Stimulated activated CD4-positive, alpha-beta T cell treated with anti-CD3 and anti-CD28 coated beads, Interleukin-15, amount 100 ng/mL, for 24 hours (primary cell): ENCODE measurements at regions not wholly inside any gene's neighbourhood (a gene's known extent, or its start where the extent isn't known, plus 50 kb on each side); places are given as distances from the start of the nearest gene placed in this dataset.
A peak's percentile ranks its signal among the peaks of the same experiment; 100 is the strongest.
"Not testable (repeated sequence)": the region's sequence is repeated elsewhere in the genome, so short reads cannot be mapped to it uniquely, and the experiment has no call there.

Experiments used
- DNase-seq: peaks from one replicate; pipeline ENCODE4 v3.0.0-alpha.2; 2020

DNA sequence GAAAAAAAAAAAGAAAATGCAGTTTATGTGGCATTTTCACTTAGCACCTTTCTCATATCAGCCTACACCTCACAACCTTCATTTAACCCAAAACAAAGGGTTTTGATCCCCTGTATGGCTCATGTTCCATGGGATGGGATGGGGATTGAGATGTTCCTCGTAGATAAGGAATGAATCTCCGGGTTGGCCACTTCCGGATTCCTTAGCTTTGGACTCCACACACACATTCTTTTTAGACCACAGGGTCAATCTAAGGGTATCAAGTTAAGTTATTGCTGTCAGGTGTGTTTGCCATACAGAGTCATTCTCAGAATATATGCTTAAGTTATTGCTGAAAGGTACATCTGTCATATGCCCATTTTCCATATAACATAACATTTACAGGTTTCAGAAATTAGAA, 301.4 kb upstream of the TGFBR2 start:
- DNase-seq: no peak

GRCh38 chr3:30306896-30307295, 299.5 kb upstream of the TGFBR2 start:
- DNase-seq: no peak

GRCh38 chr3:30307372-30307950, 298.9 kb upstream of the TGFBR2 start:
- DNase-seq: no peak

- no peak for DNase-seq
Measured at GRCh38 chr3:30308131-30308530, 298.3 kb upstream of the TGFBR2 start.

DNA sequence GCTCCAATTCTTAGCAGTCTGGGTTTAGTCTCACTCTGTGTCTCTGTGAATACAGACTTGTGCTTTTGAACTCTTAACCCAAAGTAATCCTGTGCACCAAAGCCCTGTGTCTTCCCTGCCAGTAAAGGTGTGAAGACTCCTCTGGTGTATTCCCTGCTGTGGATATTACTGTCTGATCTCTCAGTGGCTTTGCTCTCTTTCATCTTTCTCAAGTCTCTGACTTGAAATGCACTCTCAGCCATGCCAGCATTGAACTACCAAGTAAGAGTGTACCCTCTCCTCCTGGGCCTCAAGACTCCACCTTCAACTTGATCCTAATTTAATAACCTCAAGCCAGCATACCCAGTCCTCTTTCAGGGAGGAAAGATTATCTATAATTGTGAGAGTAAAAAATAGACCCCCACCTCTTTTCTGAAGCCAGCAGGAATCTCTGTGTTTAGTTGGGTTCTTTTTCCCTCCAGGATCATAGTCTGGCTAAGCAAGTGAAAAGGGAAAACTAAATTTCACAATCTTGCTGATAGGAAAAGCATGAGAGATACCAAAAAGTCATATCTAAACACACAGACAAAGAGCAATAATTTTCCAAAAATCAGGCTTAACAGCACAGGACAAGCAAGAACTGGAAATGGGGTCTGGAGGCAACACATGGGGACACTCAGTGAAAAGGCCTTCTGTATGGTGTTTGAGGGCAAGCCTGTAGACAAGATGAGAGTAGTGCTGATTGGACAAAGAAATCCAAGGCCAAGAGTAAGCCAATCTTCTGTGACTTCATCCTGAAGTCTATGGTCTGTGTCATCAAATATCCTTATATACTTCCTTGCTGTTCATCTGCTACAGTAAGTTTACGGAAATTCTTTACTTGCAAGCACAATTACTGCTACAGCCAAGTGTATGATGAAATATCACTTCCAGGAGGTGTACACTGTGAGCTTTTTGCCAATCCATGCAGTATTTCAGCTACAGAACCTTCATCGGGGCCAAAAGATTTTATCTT, 296.1 kb upstream of the TGFBR2 start:
- no peak for DNase-seq

DNA sequence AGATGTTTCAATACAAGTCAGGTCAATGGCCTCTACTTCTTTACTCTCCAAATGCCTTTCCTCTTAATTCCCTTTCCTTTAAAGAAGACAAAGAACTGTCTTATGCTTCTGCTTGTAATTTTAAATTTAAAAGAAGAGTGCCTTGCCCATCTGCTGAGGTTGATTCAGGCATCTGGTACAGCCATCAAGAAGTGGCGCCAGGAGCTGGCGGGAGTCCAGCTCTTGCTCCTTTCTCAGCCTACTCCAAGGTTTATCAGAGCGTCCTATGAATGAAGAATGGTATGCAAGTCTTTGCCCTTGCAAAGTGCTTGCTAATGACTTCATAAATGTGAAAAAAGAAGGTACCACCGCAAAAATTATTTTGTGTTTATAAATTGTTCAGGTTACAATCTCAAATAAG, 294.6 kb upstream of the TGFBR2 start:
- DNase-seq: no peak

- DNase-seq: no peak
Measured at GRCh38 chr3:30313840-30314239, 292.6 kb upstream of the TGFBR2 start.

DNA sequence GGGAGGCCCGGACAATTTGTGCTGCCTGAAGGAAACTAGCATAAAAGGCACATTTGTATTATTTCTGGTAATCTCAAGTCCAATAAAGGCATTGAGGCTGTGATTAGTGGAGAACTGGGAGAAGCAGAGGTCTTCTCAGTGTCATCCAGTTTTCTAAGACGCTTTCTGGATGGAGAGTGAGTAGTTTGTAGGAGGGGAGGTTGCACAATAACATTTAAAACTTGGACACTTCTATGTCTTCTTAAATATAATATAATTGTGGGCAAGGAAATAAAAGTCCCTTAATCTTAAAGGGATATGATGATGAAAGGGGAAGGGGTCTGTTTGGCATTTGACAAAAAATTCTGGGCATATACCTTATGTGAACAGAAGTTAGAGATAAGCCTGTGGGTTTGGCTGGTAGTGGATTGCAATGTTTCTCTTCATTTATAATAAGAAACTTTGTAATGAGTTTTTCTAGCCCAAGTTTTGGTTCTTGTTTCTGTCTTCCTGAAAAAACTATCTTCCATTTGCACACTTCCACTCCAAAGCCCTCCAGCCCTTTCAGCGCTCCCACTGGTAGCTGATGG, 291.6 kb upstream of the TGFBR2 start:
- no peak for DNase-seq

- no peak for DNase-seq
Measured at GRCh38 chr3:30315447-30315846, 291.0 kb upstream of the TGFBR2 start.

DNA sequence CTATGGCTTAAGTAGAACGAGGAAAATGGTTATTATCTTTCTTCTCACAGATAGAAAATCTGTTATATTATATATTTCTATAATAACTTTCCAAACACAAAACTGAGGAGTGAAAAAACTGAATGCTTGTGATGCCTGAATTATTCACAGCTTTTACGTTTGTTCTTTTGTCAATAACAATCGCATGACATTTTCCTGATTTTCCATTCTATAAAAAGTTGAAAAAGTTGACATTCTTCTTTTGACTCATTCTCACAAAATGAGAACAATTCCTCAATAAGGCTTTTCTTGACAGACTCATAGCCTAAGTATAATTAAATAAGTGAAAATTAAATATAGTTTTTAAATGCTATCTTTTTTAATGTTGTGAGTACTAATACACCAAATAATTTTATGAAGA, 288.8 kb upstream of the TGFBR2 start:
- DNase-seq: no peak

DNA sequence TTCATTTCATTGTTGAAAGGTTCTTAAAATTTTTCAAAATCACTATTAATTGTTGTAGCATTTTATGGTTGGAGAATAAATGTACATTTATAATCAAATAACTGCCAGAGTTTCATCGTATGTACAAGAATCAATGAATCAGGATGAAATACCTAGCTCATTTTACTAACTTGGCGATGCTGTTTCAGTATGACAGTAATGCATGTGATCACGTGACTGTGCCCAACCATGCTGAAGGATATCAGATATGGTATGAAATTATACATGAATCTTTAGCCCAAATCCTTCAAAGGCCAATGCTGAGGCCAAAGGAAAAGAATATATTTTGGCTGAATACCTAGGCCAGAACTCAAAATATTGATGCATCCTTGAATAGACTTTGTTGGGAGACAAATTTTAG, 288.3 kb upstream of the TGFBR2 start:
- no peak for DNase-seq

- DNase-seq: peak; percentile 30
Measured at GRCh38 chr3:30319713-30320112, 286.7 kb upstream of the TGFBR2 start.

DNA sequence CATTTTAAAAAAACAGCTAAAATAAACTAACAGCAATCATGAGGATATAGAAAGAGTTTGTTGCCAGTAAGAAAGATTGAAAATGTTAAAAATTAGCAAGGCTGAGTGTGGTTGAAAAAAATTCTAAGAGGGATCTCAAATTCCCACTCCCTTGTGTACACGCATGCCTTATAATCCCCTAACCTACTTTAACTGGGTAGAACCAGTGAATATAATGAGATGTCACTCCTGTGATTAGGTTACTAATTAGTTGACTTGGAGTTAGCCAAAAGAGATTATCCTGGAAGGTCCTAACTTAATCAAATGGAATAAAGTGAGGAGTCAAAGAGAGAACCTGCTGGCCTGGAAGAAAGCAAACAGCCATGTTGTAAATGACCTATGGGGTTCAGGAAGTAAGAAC, 286.0 kb upstream of the TGFBR2 start:
- no peak for DNase-seq

- DNase-seq: no peak
Measured at GRCh38 chr3:30321065-30321464, 285.3 kb upstream of the TGFBR2 start.

DNA sequence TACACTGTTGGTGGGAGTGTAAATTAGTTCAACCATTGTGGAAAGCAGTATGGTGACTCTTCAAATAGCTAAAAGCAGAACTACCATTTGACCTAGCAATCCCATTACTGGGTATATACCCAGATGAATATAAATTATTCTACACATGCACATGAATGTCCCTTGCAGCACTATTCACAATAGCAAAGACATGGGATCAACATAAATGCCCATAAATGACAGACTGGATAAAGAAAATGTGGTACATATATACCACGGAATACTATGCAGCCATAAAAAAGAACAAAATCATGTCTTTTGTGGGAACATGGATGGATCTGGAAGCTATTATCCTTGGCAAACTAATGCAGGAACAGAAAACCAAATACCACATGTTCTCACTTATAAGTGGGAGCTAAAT, 282.8 kb upstream of the TGFBR2 start:
- not testable (repeated sequence) for DNase-seq

- DNase-seq: no peak
Measured at GRCh38 chr3:30324587-30324986, 281.8 kb upstream of the TGFBR2 start.

DNA sequence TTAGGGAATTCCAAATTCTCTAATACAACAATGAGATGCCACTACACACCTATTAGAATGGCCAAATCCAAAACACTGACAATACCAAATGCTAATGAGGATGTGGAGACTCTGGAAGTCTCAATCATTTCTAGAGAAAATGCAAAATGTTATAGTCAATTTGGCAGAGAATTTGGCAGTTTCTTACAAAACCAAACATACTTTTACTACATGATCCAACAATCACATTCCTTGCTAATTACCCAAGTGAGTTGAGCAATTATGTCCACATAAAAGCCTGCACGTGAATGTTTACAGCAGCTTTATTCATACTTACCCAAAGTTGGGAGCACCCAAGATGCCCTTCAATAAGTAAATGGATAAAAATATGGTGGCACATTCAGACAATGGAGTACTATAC, 278.4 kb upstream of the TGFBR2 start:
- DNase-seq: not testable (repeated sequence)

DNA sequence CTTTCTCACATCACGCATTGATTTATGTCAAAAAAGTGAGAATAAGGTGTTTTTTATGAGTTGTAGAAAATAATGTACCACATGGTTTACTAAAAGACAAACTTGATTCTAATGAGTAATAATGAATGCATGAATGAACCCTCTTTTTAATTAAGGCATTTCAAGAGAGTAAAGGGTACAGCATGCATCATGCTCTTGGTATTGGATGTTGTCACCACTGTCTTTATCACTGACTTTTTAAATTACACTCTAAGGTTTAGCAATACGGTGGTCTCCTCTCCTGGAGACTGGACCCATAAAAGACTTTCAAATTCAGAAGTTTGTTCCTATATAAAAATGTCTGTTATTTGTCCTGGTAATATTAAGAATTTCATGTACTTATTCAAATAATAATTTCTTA, 277.5 kb upstream of the TGFBR2 start:
- DNase-seq: not testable (repeated sequence)

- no peak for DNase-seq
Measured at GRCh38 chr3:30331519-30331918, 274.9 kb upstream of the TGFBR2 start.

DNA sequence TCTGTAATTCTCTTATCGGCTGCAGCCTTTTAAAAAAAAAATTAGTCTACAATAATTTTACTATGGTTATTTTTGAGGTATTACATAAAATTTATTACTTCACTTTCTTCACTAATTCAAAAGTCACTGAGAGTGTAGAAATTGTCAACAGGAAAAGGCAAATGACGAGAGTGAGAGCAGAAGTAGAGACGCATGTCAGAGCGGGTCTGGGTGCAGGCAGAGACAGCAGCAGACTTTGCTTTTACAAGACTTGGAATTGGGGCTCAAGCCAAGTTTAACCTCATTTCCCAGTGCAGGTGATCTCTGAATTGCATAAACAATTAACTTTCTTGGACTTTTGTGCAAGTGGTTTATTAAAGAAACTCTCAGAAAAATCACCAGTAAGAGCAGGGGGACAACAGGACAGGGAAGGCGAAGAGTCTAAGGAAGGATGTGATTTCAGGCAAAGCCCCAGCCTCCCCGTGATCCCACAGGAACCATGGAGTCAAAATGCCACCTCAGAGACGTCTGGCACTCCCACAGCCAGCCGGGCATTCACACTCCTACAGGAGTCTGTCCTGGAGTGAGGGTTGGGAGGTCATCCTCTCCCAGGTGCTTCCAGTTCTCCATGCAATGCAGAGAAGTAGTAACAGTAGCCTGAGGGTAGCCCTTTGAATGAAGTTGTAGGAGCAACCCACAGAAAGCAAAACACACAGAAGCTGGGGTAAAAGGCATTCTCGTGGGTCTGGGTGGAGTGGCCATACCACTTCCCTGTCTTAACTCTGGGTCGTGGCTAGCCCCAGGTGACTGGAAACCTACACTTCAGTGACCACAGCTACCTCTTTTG, 274.0 kb upstream of the TGFBR2 start:
- no peak for DNase-seq

GRCh38 chr3:30333143-30333542, 273.3 kb upstream of the TGFBR2 start:
- DNase-seq: no peak

GRCh38 chr3:30333903-30334302, 272.5 kb upstream of the TGFBR2 start:
- no peak for DNase-seq

DNA sequence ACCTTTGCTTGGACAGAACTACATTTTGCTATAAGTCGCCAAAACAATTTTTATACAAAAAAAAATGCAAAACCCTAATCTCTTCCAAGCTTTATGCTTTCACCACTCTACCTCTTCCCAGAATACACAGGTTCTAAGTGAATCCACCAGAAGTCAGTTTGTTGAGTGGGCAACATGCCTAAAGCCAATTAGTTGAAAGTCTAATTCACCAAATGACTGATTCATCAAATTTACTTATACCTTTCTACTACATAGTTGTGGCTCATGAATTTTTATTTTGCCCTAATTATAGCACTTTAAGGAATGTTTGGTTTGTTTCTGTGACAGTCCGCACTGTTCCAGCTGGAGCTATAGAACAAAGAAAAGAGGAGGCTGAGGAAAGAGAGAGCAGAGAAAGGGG, 265.9 kb upstream of the TGFBR2 start:
- no peak for DNase-seq
